GM23248 (cell line): ENCODE measurements at regions not wholly inside any gene's neighbourhood (a gene's known extent, or its start where the extent isn't known, plus 50 kb on each side); places are given as distances from the start of the nearest gene placed in this dataset.
"Not testable (repeated sequence)": the region's sequence is repeated elsewhere in the genome, so short reads cannot be mapped to it uniquely, and the experiment has no call there.

Experiments
- DNase-seq: peaks from one replicate; pipeline ENCODE4 v3.0.0-alpha.2; 2015
- H2AFZ ChIP-seq: fragments of 200-600 bp; sonication (generic); 2 replicates; pipeline ENCODE4 v1.6.1; 2016; ENCODE audit warnings: antibody characterized with exemption
- H3F3A ChIP-seq: fragments of 200-600 bp; sonication (generic); 2 replicates; pipeline ENCODE4 v1.6.1; 2016; ENCODE audit warnings: mild to moderate bottlenecking, antibody characterized with exemption, mixed run types; ENCODE audit not compliant: insufficient read depth
- H3K27ac ChIP-seq: fragments of 200-600 bp; sonication (generic); 2 replicates; pipeline ENCODE4 v1.5.1; 2016; ENCODE audit warnings: mild to moderate bottlenecking
- H3K27me3 ChIP-seq: fragments of 200-600 bp; sonication (generic); replicated peaks from 2 replicates; pipeline ENCODE4 v1.6.1; 2016; ENCODE audit warnings: mild to moderate bottlenecking; ENCODE audit not compliant: insufficient read depth
- H3K36me3 ChIP-seq: fragments of 200-600 bp; sonication (generic); 2 replicates; pipeline ENCODE4 v1.6.1; 2016; ENCODE audit warnings: low read depth, mild to moderate bottlenecking
- H3K4me1 ChIP-seq: fragments of 200-600 bp; sonication (generic); 2 replicates; pipeline ENCODE4 v1.6.1; 2016; ENCODE audit warnings: mild to moderate bottlenecking; ENCODE audit not compliant: insufficient read depth
- H3K4me2 ChIP-seq: fragments of 200-600 bp; sonication (generic); one replicate; pipeline ENCODE4 v1.6.1; 2016; ENCODE audit warnings: mild to moderate bottlenecking; ENCODE audit not compliant: unreplicated experiment
- H3K4me3 ChIP-seq: fragments of 200-600 bp; sonication (generic); 2 replicates; pipeline ENCODE4 v1.5.1; 2016; ENCODE audit warnings: mild to moderate bottlenecking
- H3K79me2 ChIP-seq: fragments of 200-600 bp; sonication (generic); 2 replicates; pipeline ENCODE4 v1.6.1; 2016; ENCODE audit warnings: mild to moderate bottlenecking; ENCODE audit not compliant: insufficient read depth
- H3K9ac ChIP-seq: fragments of 200-600 bp; sonication (generic); 2 replicates; pipeline ENCODE4 v1.6.1; 2016; ENCODE audit warnings: mild to moderate bottlenecking
- H3K9me2 ChIP-seq: fragments of 200-600 bp; sonication (generic); 2 replicates; pipeline ENCODE4 v1.6.1; 2016; ENCODE audit warnings: mixed run types, mild to moderate bottlenecking, moderate library complexity; ENCODE audit not compliant: insufficient read depth
- H3K9me3 ChIP-seq: fragments of 200-600 bp; sonication (generic); one replicate; pipeline ENCODE4 v1.6.1; 2017; ENCODE audit warnings: low read depth
- H4K20me1 ChIP-seq: fragments of 200-600 bp; sonication (generic); 2 replicates; pipeline ENCODE4 v1.6.0; 2016; ENCODE audit not compliant: insufficient read depth
- EZH2 ChIP-seq: fragments of 200-600 bp; sonication (generic); IDR thresholded peaks from 2 replicates; pipeline ENCODE4 v1.6.1; 2018; ENCODE audit warnings: antibody characterized with exemption, mild to moderate bottlenecking; ENCODE audit not compliant: insufficient read depth, poor library complexity, severe bottlenecking
- EZH2phosphoT487 ChIP-seq: fragments of 200-600 bp; sonication (generic); IDR thresholded peaks from 2 replicates; pipeline ENCODE4 v1.6.1; 2018; ENCODE audit warnings: antibody characterized with exemption, moderate library complexity, mild to moderate bottlenecking, low read depth; ENCODE audit not compliant: insufficient read depth
- WGBS, 2 experiments: methylation state at CpG; one replicate each; pipeline ENCODE4 v1.1.6; 2015 to 2017; ENCODE audit warnings: low lambda C conversion rate in 2 of 2, low coverage in 1 of 2; ENCODE audit errors: missing lambda C conversion rate in 2 of 2; 5-methylcytosine and 5-hydroxymethylcytosine counted together
- in situ Hi-C: fragments of 300-500 bp; cut with MboI; formaldehyde crosslinking; loops from 2 replicates; pipeline ENCODE4 v1.15.0; 2020

DNA sequence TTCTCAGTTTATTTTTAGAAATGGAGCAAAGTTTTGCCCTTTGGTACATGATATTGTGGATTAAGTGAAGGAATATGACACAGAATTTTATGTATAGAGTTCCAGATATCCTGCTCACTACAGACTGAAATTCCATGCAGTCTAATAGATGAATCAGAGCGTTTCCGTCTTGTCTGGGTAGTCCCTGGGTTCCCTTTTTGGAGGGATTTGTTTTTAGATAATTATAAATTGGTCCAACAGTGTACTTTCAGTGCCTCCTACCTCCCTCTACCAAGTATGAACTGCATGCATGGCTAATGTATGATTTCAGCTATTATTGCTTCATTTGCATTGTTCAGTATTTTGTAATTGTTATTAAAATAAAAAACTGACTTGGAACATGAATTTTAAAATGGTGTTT is 74.4 kb downstream of the SEPTIN7 start:
- H2AFZ ChIP-seq, result no peak overlapping the region
- H3K9ac ChIP-seq, result no peak overlapping the region
- no peaks in the 10 kb centered on the region for H3K9me3 ChIP-seq
- H3K4me2 ChIP-seq, result no peak overlapping the region
- 0 out of 2 replicates have a peak overlapping the region, but pooled peaks have one; percentile 6 for H3K27ac ChIP-seq
- H3K79me2 ChIP-seq, result peaks cover 73% of the 10 kb centered on the region
- H3K4me1 ChIP-seq, result peaks cover 30% of the 10 kb centered on the region
- WGBS, 2 experiments, result 49 to 66% methylated on average over 2 of the region's 2 CpGs
- H3K36me3 ChIP-seq, result peaks cover 19% of the 10 kb centered on the region; the same call in 1 of the 2 replicates
- no peaks in the 10 kb centered on the region for H3K9me2 ChIP-seq
- in situ Hi-C loops, result no loop called here
- H3K4me3 ChIP-seq, result no peak overlapping the region
- peaks cover 14% of the 10 kb centered on the region; the same call in 1 of the 2 replicates for H3F3A ChIP-seq
- H3K27me3 ChIP-seq, result no peaks in the 10 kb centered on the region
- TF ChIP-seq EZH2 (no peak), EZH2phosphoT487 (no peak)
- DNase-seq, result peak; percentile 54
- no peaks in the 10 kb centered on the region; the same call in 1 of the 2 replicates for H4K20me1 ChIP-seq

DNA sequence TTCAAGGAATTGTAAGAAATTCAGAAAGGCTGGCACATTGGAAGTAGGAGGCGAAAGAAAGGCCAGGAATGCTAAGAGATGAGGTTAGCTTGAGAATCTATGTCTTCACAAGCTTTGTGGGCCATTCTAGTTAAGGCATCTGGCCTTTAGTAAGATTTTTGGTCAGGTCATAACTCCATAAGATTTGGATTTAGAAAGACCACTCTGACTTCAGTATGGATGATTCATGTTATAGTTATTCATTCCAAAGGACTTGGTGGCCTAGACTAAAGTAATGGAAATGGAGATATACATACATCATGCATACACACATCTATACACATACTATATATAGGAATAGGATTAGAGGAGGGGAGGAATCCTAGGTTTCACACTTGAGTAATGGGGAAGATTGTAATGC is 77.5 kb downstream of the SEPTIN7 start:
- no peak overlapping the region for H3K4me2 ChIP-seq
- in situ Hi-C loops, result no loop called here
- H3K79me2 ChIP-seq, result peaks cover 66% of the 10 kb centered on the region

DNA sequence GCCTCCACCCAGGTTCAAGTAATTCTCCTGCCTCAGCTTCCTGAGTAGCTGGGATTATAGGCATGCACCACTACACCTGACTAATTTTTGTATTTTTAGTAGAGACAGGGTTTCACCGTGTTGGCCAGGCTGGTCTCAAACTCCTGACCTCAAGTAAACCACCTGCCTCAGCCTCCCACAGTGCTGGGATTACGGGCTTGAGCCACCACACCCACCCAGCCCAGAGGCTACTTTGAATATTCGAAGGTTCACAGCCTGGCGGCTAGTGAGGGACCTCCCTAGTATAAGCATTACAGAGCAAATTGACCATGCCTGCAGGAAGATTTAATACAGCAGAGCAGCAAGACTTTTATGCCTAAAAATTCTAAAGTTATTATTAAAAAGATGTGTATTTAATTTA is 86.6 kb downstream of the SEPTIN7 start:
- H3K9me3 ChIP-seq, H3K4me2 ChIP-seq, H3K27me3 ChIP-seq, H3K4me1 ChIP-seq, H3K27ac ChIP-seq, H3F3A ChIP-seq, H2AFZ ChIP-seq, H3K9me2 ChIP-seq, DNase-seq, H4K20me1 ChIP-seq, H3K9ac ChIP-seq, H3K4me3 ChIP-seq, in situ Hi-C loops: not testable (repeated sequence)
- Histone ChIP-seq H3K79me2 (peaks cover 14% of the 10 kb centered on the region), H3K36me3 (peaks cover 43% of the 10 kb centered on the region)
- 82 to 90% methylated on average over 4 of the region's 4 CpGs for WGBS, 2 experiments

More for the DNA sequence above, 77.5 kb downstream of the SEPTIN7 start:
- H3K4me1 ChIP-seq, result peaks cover 23% of the 10 kb centered on the region
- H3K36me3 ChIP-seq, result peaks cover 42% of the 10 kb centered on the region
- H4K20me1 ChIP-seq, result no peaks in the 10 kb centered on the region
- no peaks in the 10 kb centered on the region for H3K9me3 ChIP-seq
- peaks cover 13% of the 10 kb centered on the region; the same call in 1 of the 2 replicates for H3F3A ChIP-seq
- WGBS, 2 experiments, result 95 to 100% methylated on average over 1 of the region's 1 CpG
- DNase-seq, result peak; percentile 21
- H3K4me3 ChIP-seq, result no peak overlapping the region
- H3K9ac ChIP-seq, result no peak overlapping the region
- H2AFZ ChIP-seq, result no peak overlapping the region
- TF ChIP-seq EZH2phosphoT487, result no peak
- no peak for TF ChIP-seq EZH2
- H3K27ac ChIP-seq, result no peak overlapping the region
- no peaks in the 10 kb centered on the region for H3K9me2 ChIP-seq
- no peaks in the 10 kb centered on the region for H3K27me3 ChIP-seq

DNA sequence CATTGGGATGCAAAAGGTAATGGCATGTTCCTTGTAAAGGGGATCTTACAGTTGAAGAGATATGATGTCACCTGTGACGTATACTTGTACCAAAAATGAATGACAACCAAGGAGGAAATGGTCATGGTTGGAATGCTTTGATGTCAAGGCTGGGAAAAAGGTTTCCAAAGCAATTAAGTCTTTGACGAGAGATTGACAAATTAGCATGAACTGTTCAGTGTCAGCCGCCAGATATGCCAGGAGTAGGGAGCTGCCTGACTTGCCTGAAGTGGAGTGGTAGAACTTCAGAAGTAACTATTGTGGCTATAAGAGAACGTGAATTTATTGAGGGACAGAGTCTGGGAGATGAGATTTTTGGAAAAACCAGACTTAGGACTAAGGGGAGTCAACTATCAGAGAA is 88.1 kb downstream of the SEPTIN7 start:
- in situ Hi-C loops, result no loop called here
- no peaks in the 10 kb centered on the region for H4K20me1 ChIP-seq
- H3K27me3 ChIP-seq, result no peaks in the 10 kb centered on the region
- no peaks in the 10 kb centered on the region for H3K9me3 ChIP-seq
- H3K27ac ChIP-seq, result no peak overlapping the region
- no peaks in the 10 kb centered on the region for H3K4me1 ChIP-seq
- no peak overlapping the region for H3K4me2 ChIP-seq
- TF ChIP-seq EZH2 (no peak), EZH2phosphoT487 (no peak)
- DNase-seq, result no peak
- H3K79me2 ChIP-seq, result peaks cover 14% of the 10 kb centered on the region; the same call in 1 of the 2 replicates
- no peak overlapping the region for H3K4me3 ChIP-seq
- no peaks in the 10 kb centered on the region for H3K9me2 ChIP-seq
- 98% methylated on average over 4 of the region's 4 CpGs for WGBS, 2 experiments
- no peak overlapping the region for H2AFZ ChIP-seq
- peaks cover 6% of the 10 kb centered on the region; the same call in 1 of the 2 replicates for H3F3A ChIP-seq
- no peak overlapping the region for H3K9ac ChIP-seq
- peaks cover 27% of the 10 kb centered on the region for H3K36me3 ChIP-seq

DNA sequence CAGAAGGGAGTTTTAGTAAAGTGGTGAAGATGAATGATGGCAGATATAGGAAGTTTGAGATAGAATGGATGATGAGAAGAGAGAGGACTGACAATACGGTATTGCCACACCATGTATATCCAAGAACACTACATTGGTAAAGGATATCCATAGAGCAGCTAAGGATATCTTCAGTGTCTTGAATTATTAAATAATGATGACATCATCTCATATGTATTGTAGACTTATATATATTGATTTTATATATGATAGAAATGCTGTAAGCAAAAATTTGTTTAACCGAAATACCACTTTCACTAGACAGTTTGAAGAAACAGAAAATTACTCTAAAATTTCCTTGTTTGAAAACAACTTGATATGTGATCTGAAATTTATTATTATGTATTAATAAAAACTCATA is 89.0 kb downstream of the SEPTIN7 start:
- Histone ChIP-seq H4K20me1 (no peaks in the 10 kb centered on the region), H3K4me2 (no peak overlapping the region), H2AFZ (no peak overlapping the region), H3K9me3 (no peaks in the 10 kb centered on the region), H3K4me1 (no peaks in the 10 kb centered on the region), H3K79me2 (peaks cover 21% of the 10 kb centered on the region; the same call in 1 of the 2 replicates), H3K9me2 (no peaks in the 10 kb centered on the region), H3K27ac (no peak overlapping the region), H3K27me3 (no peaks in the 10 kb centered on the region), H3K9ac (no peak overlapping the region), H3F3A (peaks cover 6% of the 10 kb centered on the region; the same call in 1 of the 2 replicates), H3K4me3 (no peak overlapping the region), H3K36me3 (peaks cover 24% of the 10 kb centered on the region)
- no peak for TF ChIP-seq EZH2phosphoT487
- DNase-seq, result no peak
- 98 to 100% methylated on average over 2 of the region's 2 CpGs for WGBS, 2 experiments
- in situ Hi-C loops, result no loop called here
